Heart left ventricle (tissue), 16 donors: ENCODE measurements at regions not wholly inside any gene's neighbourhood (a gene's known extent, or its start where the extent isn't known, plus 50 kb on each side); places are given as distances from the start of the nearest gene placed in this dataset.
A peak's percentile ranks its signal among the peaks of the same experiment; 100 is the strongest.

Experiments used
- ATAC-seq, 4 donors: fragments of 200-7000 bp; cut with Tn5 transposase; one replicate each; pipeline ENCODE4 v1.9.1; 2020 to 2022; ENCODE audit warnings: moderate library complexity in 4 of 4, mild to moderate bottlenecking in 3 of 4, moderate number of reproducible peaks in 1 of 4
- DNase-seq, 5 donors: peaks; one replicate each; pipeline ENCODE4 v3.0.0-alpha.2; 2020
- H3K27ac ChIP-seq, 12 donors: fragments of 200-600 bp; sonication (generic) in 4 of 12; one replicate each; pipeline versions ENCODE4 v1.5.0 to v1.8.0; 2016 to 2022; ENCODE audit warnings: mild to moderate bottlenecking in 2 of 12
- H3K27me3 ChIP-seq, 9 donors: fragments of 200-600 bp; sonication (generic) in 2 of 9; one replicate each; pipeline versions ENCODE4 v1.5.1 to v1.8.0; 2016 to 2022; ENCODE audit warnings: mild to moderate bottlenecking in 3 of 9
- H3K36me3 ChIP-seq, 9 donors: fragments of 200-600 bp; sonication (generic) in 2 of 9; one replicate each; pipeline versions ENCODE4 v1.5.0 to v1.8.0; 2018 to 2022; ENCODE audit warnings: mild to moderate bottlenecking in 2 of 9
- H3K4me1 ChIP-seq, 12 donors: fragments of 200-600 bp; sonication (generic) in 4 of 12; one replicate each; pipeline versions ENCODE4 v1.5.0 to v1.8.0; 2016 to 2022; ENCODE audit warnings: mild to moderate bottlenecking in 3 of 12
- H3K4me3 ChIP-seq, 12 donors: fragments of 200-600 bp; sonication (generic) in 4 of 12; one replicate each; pipeline versions ENCODE4 v1.5.0 to v1.8.0; 2017 to 2022; ENCODE audit warnings: mild to moderate bottlenecking in 9 of 12, moderate library complexity in 4 of 12
- H3K9me3 ChIP-seq, 12 donors: fragments of 200-600 bp; sonication (generic) in 4 of 12; one replicate each; pipeline versions ENCODE4 v1.5.0 to v1.8.0; 2016 to 2022; ENCODE audit warnings: mild to moderate bottlenecking in 1 of 12
- POLR2A ChIP-seq, 2 donors: fragments of 450-650 bp; IDR thresholded peaks; one replicate each; pipeline ENCODE4 v1.6.1; 2017; ENCODE audit warnings: antibody characterized with exemption in 2 of 2, mild to moderate bottlenecking in 2 of 2, moderate library complexity in 2 of 2
- WGBS, 4 donors: extraction: QIAGEN DNeasy Blood & Tissue Kit in 2 of 4; methylation state at CpG; one replicate each; pipeline versions ENCODE4 v1.1.5 to v1.1.7; 2013 to 2018; 5-methylcytosine and 5-hydroxymethylcytosine counted together
- intact Hi-C, 10 donors: fragments of 100-400 bp; cut with DNase I; formaldehyde crosslinking; loops; one replicate each; pipeline versions ENCODE4 v1.11.1 to v1.14.2; 2022
- TF ChIP-seq, protein P1 (sequence below), 12 donors: fragments of 200-600 bp; sonication (generic) in 4 of 12; IDR thresholded peaks; one replicate each; pipeline versions ENCODE4 v1.5.0 to v1.8.0; 2018 to 2022; ENCODE audit warnings: antibody characterized with exemption in 12 of 12, mild to moderate bottlenecking in 5 of 12
- donor health status: ischemic (EF 13 %, LVEDD 7.1; RV severe dilation, severe dysfunction).
- donor health status: healthy with polysubstance abuse.
- donor health status: DM: no; HTN: yes; CAD: no.
- donor health status: DM: no; HTN: no; CAD: no.
- donor health status: ischemic (EF 25% LVEDD 6.9; RV normal size, moderate dysfunction).
- donor health status: ischemic (EF 25% LVEDD 5.7; RV mildly dilated, moderate dysfunction).
- donor health status: healthy.
- donor health status: DM: yes; HTN: yes; CAD: no.
- donor health status: ischemic (EF 35%, LVEDD 5.7; RV mildly dilated, moderate dysfunction).
- donor health status: nonischemic (EF 11% LVEDD 7.7; RV severe dilation, severe dysfunction).
- donor health status: DM: yes; HTN: yes; CAD: no.
- donor health status: PGD.
- donor health status: ischemic (EF 29% LVEDD 5.4; RV normal size, mild dysfunction).
- donor health status: nonischemic (EF 23%, LVEDD 6.1; RV moderate dilation, normal function).

DNA sequence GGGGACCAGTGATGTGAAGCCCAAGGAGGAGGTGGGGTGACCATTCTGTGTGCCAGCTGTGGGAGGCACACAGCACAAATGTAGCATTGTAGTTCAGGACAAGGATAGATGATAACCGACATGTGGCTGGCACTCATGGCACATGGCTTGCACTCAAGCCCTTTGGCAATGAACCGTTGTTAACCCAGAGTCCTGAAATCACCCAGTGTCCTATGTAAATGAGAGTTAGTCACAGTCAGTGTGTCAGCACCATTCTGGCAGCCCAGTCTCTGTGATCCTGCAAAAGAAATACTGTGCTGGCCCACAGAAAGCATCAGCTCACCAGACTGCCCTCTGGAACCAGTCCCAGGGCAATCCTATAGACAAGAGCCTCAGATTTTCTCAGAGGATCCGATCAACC lies 339.3 kb downstream of the MID1IP1 start:
- ATAC-seq (peak in 2 of 4 donors; percentile 41 to 47), DNase-seq (no peak)
- Histone ChIP-seq H3K4me1 (no peaks in the 10 kb centered on the region), H3K27me3 (peaks cover 0 to 9% (median 0%) of the 10 kb centered on the region in 9 donors), H3K27ac (no peak overlapping the region), H3K4me3 (no peak overlapping the region), H3K36me3 (no peaks in the 10 kb centered on the region), H3K9me3 (no peaks in the 10 kb centered on the region)
- WGBS, 4 donors = 61 to 79% (median 63%) methylated on average over 2 to 3 of the region's 3 CpGs
- intact Hi-C loops = loop anchor here in 3 of 10 donors (10.0 kb wide), 3 partner anchors 156 to 376 kb away; no protein-coding TSS in a partner anchor
- no peak for TF ChIP-seq POLR2A (IDR thresholded peaks at IDR 0.05)
- TF ChIP-seq, protein P1, sequence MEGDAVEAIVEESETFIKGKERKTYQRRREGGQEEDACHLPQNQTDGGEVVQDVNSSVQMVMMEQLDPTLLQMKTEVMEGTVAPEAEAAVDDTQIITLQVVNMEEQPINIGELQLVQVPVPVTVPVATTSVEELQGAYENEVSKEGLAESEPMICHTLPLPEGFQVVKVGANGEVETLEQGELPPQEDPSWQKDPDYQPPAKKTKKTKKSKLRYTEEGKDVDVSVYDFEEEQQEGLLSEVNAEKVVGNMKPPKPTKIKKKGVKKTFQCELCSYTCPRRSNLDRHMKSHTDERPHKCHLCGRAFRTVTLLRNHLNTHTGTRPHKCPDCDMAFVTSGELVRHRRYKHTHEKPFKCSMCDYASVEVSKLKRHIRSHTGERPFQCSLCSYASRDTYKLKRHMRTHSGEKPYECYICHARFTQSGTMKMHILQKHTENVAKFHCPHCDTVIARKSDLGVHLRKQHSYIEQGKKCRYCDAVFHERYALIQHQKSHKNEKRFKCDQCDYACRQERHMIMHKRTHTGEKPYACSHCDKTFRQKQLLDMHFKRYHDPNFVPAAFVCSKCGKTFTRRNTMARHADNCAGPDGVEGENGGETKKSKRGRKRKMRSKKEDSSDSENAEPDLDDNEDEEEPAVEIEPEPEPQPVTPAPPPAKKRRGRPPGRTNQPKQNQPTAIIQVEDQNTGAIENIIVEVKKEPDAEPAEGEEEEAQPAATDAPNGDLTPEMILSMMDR (IDR thresholded peaks at IDR 0.05) = no peak

DNA sequence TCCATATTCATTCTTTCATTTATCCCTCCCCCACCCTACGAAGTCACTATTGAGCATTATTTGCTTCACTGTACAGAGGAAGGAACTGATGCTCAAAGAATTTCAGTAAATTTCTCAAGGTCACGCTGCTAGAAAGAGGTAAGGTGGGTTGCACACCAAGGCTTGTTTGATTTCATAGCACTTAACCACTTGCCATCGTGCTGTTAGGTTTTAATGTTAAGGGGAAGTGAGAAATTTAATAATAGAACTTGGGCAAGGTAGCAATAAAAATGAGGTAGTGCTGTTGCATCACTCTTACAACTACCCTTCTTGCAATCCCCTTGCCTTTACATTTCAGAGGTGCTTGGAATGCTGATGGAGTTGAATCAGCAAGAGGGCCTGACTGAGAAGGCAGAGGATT lies 343.1 kb downstream of the MID1IP1 start:
- intact Hi-C loops = loop anchor here in 3 of 10 donors (10.0 kb wide), 3 partner anchors 160 to 380 kb away; no protein-coding TSS in a partner anchor

DNA sequence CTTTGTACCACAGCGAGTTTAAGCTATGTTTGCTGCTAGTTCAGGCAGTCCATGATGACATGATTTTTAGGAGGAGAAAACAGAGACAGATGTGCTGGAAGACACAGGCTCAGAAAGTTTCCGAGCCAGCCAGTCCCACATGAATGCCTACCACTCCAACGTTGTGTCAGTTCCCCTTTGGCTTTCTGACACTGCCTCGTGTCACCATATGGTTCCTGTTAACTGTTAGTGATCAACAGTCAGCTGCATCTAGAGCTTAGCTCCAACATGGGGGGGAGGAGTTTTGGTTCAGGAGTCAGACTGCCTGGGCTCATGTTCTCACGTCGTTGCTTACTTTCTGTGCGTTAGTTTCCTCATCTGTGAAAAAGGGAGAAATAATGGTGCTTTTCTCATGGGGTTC lies 343.7 kb downstream of the MID1IP1 start:
- no peak for TF ChIP-seq POLR2A (IDR thresholded peaks at IDR 0.05)
- TF ChIP-seq, protein P1 (IDR thresholded peaks at IDR 0.05) = no peak
- Histone ChIP-seq H3K27me3 (peaks cover 0 to 19% (median 0%) of the 10 kb centered on the region in 9 donors), H3K36me3 (no peaks in the 10 kb centered on the region), H3K9me3 (no peaks in the 10 kb centered on the region), H3K4me3 (no peak overlapping the region), H3K27ac (no peak overlapping the region), H3K4me1 (peaks cover 0 to 7% (median 0%) of the 10 kb centered on the region in 12 donors)
- ATAC-seq (peak in 1 of 4 donors; percentile 28), DNase-seq (no peak)
- intact Hi-C loops = loop anchor here in 8 of 10 donors (5.0 to 10.0 kb wide), 6 partner anchors 160 to 393 kb away; partner anchors contain the start of gene MID1IP1 (in 2 of the 8)
- WGBS, 4 donors = 52 to 69% (median 64%) methylated on average over 7 of the region's 7 CpGs

More for the DNA sequence above, 343.1 kb downstream of the MID1IP1 start:
- H3K27me3 ChIP-seq = peaks cover 0 to 19% (median 0%) of the 10 kb centered on the region in 9 donors
- no peaks in the 10 kb centered on the region for H3K36me3 ChIP-seq
- no peak for ATAC-seq
- TF ChIP-seq, protein P1 (IDR thresholded peaks at IDR 0.05) = no peak
- TF ChIP-seq POLR2A (IDR thresholded peaks at IDR 0.05) = no peak
- no peaks in the 10 kb centered on the region for H3K9me3 ChIP-seq
- no peak for DNase-seq
- WGBS, 4 donors = 65 to 83% (median 77%) methylated on average over 3 of the region's 3 CpGs
- H3K4me3 ChIP-seq = no peak overlapping the region
- H3K4me1 ChIP-seq = peaks cover 0 to 5% (median 0%) of the 10 kb centered on the region in 12 donors
- no peak overlapping the region for H3K27ac ChIP-seq

DNA sequence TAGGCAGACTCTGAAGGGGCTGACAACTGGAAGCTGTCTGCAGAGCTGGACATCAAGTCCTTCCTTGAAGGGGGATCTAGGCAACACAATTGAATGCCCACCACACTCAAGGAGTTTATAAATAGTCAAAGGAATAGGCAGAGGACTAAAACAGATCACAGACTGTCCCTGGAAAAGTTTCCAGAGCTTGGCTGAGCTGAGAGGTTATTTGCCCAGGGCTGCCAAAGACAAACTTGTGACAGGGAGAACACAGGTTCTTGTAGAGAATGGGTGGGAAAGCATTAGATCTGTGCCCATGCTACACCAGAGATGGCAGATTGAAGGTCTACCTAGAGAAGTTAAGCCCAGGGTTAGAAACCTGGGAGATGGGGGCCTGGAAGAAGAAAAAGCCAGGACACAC lies 344.6 kb downstream of the MID1IP1 start:
- Histone ChIP-seq H3K4me3 (no peak overlapping the region), H3K4me1 (peaks cover 0 to 7% (median 0%) of the 10 kb centered on the region in 12 donors), H3K27me3 (peaks cover 0 to 25% (median 0%) of the 10 kb centered on the region in 9 donors), H3K36me3 (no peaks in the 10 kb centered on the region), H3K9me3 (no peaks in the 10 kb centered on the region), H3K27ac (no peak overlapping the region)
- ATAC-seq (no peak), DNase-seq (no peak)
- intact Hi-C loops = loop anchor here in 8 of 10 donors (5.0 to 10.0 kb wide), 6 partner anchors 161 to 394 kb away; partner anchors contain the start of gene MID1IP1 (in 2 of the 8)
- no peak for TF ChIP-seq POLR2A (IDR thresholded peaks at IDR 0.05)
- TF ChIP-seq, protein P1 (IDR thresholded peaks at IDR 0.05) = no peak
